H9 (cell line): ENCODE measurements at regions not wholly inside any gene's neighbourhood (a gene's known extent, or its start where the extent isn't known, plus 50 kb on each side); places are given as distances from the start of the nearest gene placed in this dataset.

Experiments used
- DNase-seq: peaks from one replicate; pipeline ENCODE4 v3.0.0-alpha.2; 2017
- H2AFZ ChIP-seq: one replicate; pipeline ENCODE4 v1.6.1; 2013; ENCODE audit warnings: mild to moderate bottlenecking, low read length, control low read depth, moderate library complexity
- H2AK5ac ChIP-seq: 2 replicates; pipeline ENCODE4 v1.6.1; 2013; ENCODE audit warnings: low read length, control low read depth, mixed read lengths; ENCODE audit not compliant: insufficient read length
- H2BK120ac ChIP-seq: one replicate; pipeline ENCODE4 v1.6.1; 2013; ENCODE audit warnings: low read depth, mild to moderate bottlenecking, low read length, control low read depth, inconsistent platforms; ENCODE audit not compliant: poor library complexity, severe bottlenecking
- H2BK12ac ChIP-seq: 2 replicates; pipeline ENCODE4 v1.6.1; 2013; ENCODE audit warnings: low read length, control low read depth, mixed read lengths, low read depth; ENCODE audit not compliant: insufficient read length
- H2BK15ac ChIP-seq: 2 replicates; pipeline ENCODE4 v1.6.1; 2013; ENCODE audit warnings: low read depth, low read length, control low read depth
- H2BK20ac ChIP-seq: one replicate; pipeline ENCODE4 v1.6.1; 2013; ENCODE audit warnings: low read depth, mild to moderate bottlenecking, low read length, control low read depth, inconsistent platforms; ENCODE audit not compliant: poor library complexity, severe bottlenecking
- H2BK5ac ChIP-seq: 2 replicates; pipeline ENCODE4 v1.6.1; 2013; ENCODE audit warnings: low read length, control low read depth, mixed read lengths; ENCODE audit not compliant: insufficient read length
- H3K14ac ChIP-seq: 2 replicates; pipeline ENCODE4 v1.6.1; 2013; ENCODE audit warnings: low read length, control low read depth; ENCODE audit not compliant: insufficient read depth
- H3K18ac ChIP-seq: 2 replicates; pipeline ENCODE4 v1.6.1; 2013; ENCODE audit warnings: low read depth, mild to moderate bottlenecking, mixed read lengths, low read length, control low read depth; ENCODE audit not compliant: insufficient read length
- H3K23ac ChIP-seq: 2 replicates; pipeline ENCODE4 v1.6.1; 2013; ENCODE audit warnings: low read length, control low read depth, mixed read lengths, low read depth; ENCODE audit not compliant: insufficient read length
- H3K23me2 ChIP-seq: 2 replicates; pipeline ENCODE4 v1.6.1; 2013; ENCODE audit warnings: low read depth, mild to moderate bottlenecking, mixed read lengths, low read length, control low read depth; ENCODE audit not compliant: insufficient read length, poor library complexity, severe bottlenecking
- H3K27ac ChIP-seq: 2 replicates; pipeline ENCODE4 v1.5.1; 2013; ENCODE audit warnings: low read length, control low read depth, mixed read lengths, low read depth; ENCODE audit not compliant: insufficient read length
- H3K27me3 ChIP-seq: 2 replicates; pipeline ENCODE4 v1.6.1; 2013; ENCODE audit warnings: low read length, control low read depth, inconsistent platforms; ENCODE audit not compliant: insufficient read depth
- H3K4ac ChIP-seq: 2 replicates; pipeline ENCODE4 v1.6.1; 2013; ENCODE audit warnings: low read depth, mild to moderate bottlenecking, control low read depth, inconsistent platforms, low read length, moderate library complexity
- H3K4me1 ChIP-seq: 2 replicates; pipeline ENCODE4 v1.6.1; 2013; ENCODE audit warnings: low read length, control low read depth, inconsistent platforms; ENCODE audit not compliant: insufficient read depth
- H3K4me2 ChIP-seq: 2 replicates; pipeline ENCODE4 v1.6.1; 2013; ENCODE audit warnings: low read length, control low read depth, mixed read lengths; ENCODE audit not compliant: insufficient read length, insufficient read depth
- H3K56ac ChIP-seq: 2 replicates; pipeline ENCODE4 v1.6.1; 2013; ENCODE audit warnings: low read depth, mild to moderate bottlenecking, mixed read lengths, low read length, control low read depth; ENCODE audit not compliant: insufficient read length
- H3K79me1 ChIP-seq: 2 replicates; pipeline ENCODE4 v1.6.1; 2013; ENCODE audit warnings: low read depth, mild to moderate bottlenecking, moderate library complexity, low read length, control low read depth, inconsistent platforms; ENCODE audit not compliant: insufficient read depth, poor library complexity, severe bottlenecking
- H3K79me2 ChIP-seq: 2 replicates; pipeline ENCODE4 v1.6.1; 2013; ENCODE audit warnings: low read length, control low read depth, inconsistent platforms; ENCODE audit not compliant: insufficient read depth
- H3K9ac ChIP-seq: 2 replicates; pipeline ENCODE4 v1.6.1; 2013; ENCODE audit warnings: low read length, control low read depth, mixed read lengths; ENCODE audit not compliant: insufficient read length; ENCODE audit errors: extremely low read depth
- H3K9me3 ChIP-seq: one replicate; pipeline ENCODE4 v1.6.1; 2013; ENCODE audit warnings: low read depth, low read length, inconsistent platforms; ENCODE audit not compliant: control insufficient read depth
- H3T11ph ChIP-seq: one replicate; pipeline ENCODE4 v1.6.1; 2013; ENCODE audit warnings: mild to moderate bottlenecking, low read length, control low read depth, inconsistent platforms
- H4K20me1 ChIP-seq: one replicate; pipeline ENCODE4 v1.6.1; 2013; ENCODE audit not compliant: control insufficient read depth, insufficient read length, insufficient read depth
- H4K5ac ChIP-seq: 2 replicates; pipeline ENCODE4 v1.6.1; 2013; ENCODE audit warnings: low read depth, mild to moderate bottlenecking, mixed read lengths, low read length, control low read depth; ENCODE audit not compliant: insufficient read length
- H4K8ac ChIP-seq: replicated peaks from 2 replicates; pipeline ENCODE4 v1.6.1; 2013; ENCODE audit warnings: low read length, control low read depth, mixed read lengths, low read depth; ENCODE audit not compliant: insufficient read length
- H4K91ac ChIP-seq: 2 replicates; pipeline ENCODE4 v1.6.1; 2013; ENCODE audit warnings: low read depth, mild to moderate bottlenecking, moderate library complexity, mixed read lengths, low read length, control low read depth; ENCODE audit not compliant: insufficient read length
- H3K27ac Mint-ChIP-seq, 3 experiments: 2 replicates in 2 of 3; 3 replicates in 1 of 3; pipeline ENCODE4 v1.8.0; 2020 to 2021; ENCODE audit warnings: mixed read lengths in 3 of 3, mild to moderate bottlenecking in 1 of 3, moderate library complexity in 1 of 3
- H3K27me3 Mint-ChIP-seq: 2 replicates; pipeline ENCODE4 v1.8.0; 2021; ENCODE audit warnings: low read depth, mild to moderate bottlenecking, moderate library complexity, mixed read lengths
- H3K36me3 Mint-ChIP-seq, 3 experiments: 2 replicates in 2 of 3; 3 replicates in 1 of 3; pipeline ENCODE4 v1.8.0; 2020 to 2021; ENCODE audit warnings: low read depth in 3 of 3, mixed read lengths in 3 of 3; ENCODE audit not compliant: insufficient read depth in 1 of 3
- H3K4me1 Mint-ChIP-seq, 2 experiments: 2 replicates each; pipeline ENCODE4 v1.8.0; 2020; ENCODE audit warnings: mixed read lengths in 2 of 2
- H3K4me3 Mint-ChIP-seq, 2 experiments: 2 replicates in 1 of 2; 3 replicates in 1 of 2; pipeline ENCODE4 v1.8.0; 2020 to 2021; ENCODE audit warnings: mild to moderate bottlenecking in 2 of 2, mixed read lengths in 2 of 2, moderate library complexity in 1 of 2
- H3K9me3 Mint-ChIP-seq, 2 experiments: 2 replicates in 1 of 2; 3 replicates in 1 of 2; pipeline ENCODE4 v1.8.0; 2020; ENCODE audit warnings: mild to moderate bottlenecking in 2 of 2, mixed read lengths in 2 of 2, moderate library complexity in 1 of 2
- CTCF ChIP-seq: fragments of 200-600 bp; sonication (generic); conservative IDR thresholded peaks from 3 replicates; pipeline ENCODE4 v1.8.0; 2021; ENCODE audit warnings: antibody characterized with exemption, mild to moderate bottlenecking
- WGBS: extraction: QIAGEN DNeasy Blood & Tissue Kit; methylation state at CpG from one replicate; pipeline ENCODE4 v1.1.7; 2013; ENCODE audit warnings: missing lambda C conversion rate, low lambda C conversion rate, mixed read lengths; ENCODE audit not compliant: insufficient read length; ENCODE audit errors: extremely low coverage; 5-methylcytosine and 5-hydroxymethylcytosine counted together

GRCh38 chr16:86086471-86086870 is 187.5 kb downstream of the IRF8 start:
- WGBS, result no CpG with 5 or more reads among the region's 7 CpGs
- Mint-ChIP-seq H3K9me3 (no peaks in the 10 kb centered on the region), H3K27ac (no peak overlapping the region), H3K4me1 (peaks cover 11 to 25% of the 10 kb centered on the region in 2 experiments), H3K4me3 (no peak overlapping the region), H3K27me3 (peaks cover 2% of the 10 kb centered on the region), H3K36me3 (no peaks in the 10 kb centered on the region)
- Histone ChIP-seq H4K8ac (no peak overlapping the region), H3K9me3 (no peaks in the 10 kb centered on the region), H3K4me1 (no peaks in the 10 kb centered on the region), H2BK12ac (no peak overlapping the region), H3K9ac (no peak overlapping the region), H2BK120ac (no peak overlapping the region), H3K27ac (no peak overlapping the region), H3K23me2 (no peaks in the 10 kb centered on the region), H3K79me2 (no peaks in the 10 kb centered on the region), H2BK5ac (no peak overlapping the region), H3K56ac (no peak overlapping the region), H4K91ac (no peak overlapping the region), H3K23ac (no peak overlapping the region), H3K79me1 (no peaks in the 10 kb centered on the region), H2BK15ac (no peak overlapping the region), H4K5ac (no peak overlapping the region), H2AFZ (no peak overlapping the region), H3K4me2 (no peak overlapping the region), H4K20me1 (peaks cover 2% of the 10 kb centered on the region), H2BK20ac (no peak overlapping the region), H3T11ph (no peak overlapping the region), H3K4ac (no peak overlapping the region), H3K27me3 (no peaks in the 10 kb centered on the region), H3K18ac (no peak overlapping the region), H3K14ac (no peak overlapping the region), H2AK5ac (no peak overlapping the region)
- no peak for DNase-seq
- TF ChIP-seq CTCF, result no peak
